GM23338 (cell line): ENCODE measurements at regions not wholly inside any gene's neighbourhood (a gene's known extent, or its start where the extent isn't known, plus 50 kb on each side); places are given as distances from the start of the nearest gene placed in this dataset.

Experiments used
- ATAC-seq: fragments of 200-7000 bp; cut with Tn5 transposase; 3 replicates; pipeline ENCODE4 v1.9.1; 2020
- DNase-seq: peaks from one replicate; pipeline ENCODE4 v3.0.0-alpha.2; 2015; ENCODE audit warnings: low spot score
- H2AFZ ChIP-seq: fragments of 200-600 bp; sonication (generic); 2 replicates; pipeline ENCODE4 v1.8.0; 2016; ENCODE audit warnings: antibody characterized with exemption, mild to moderate bottlenecking, moderate library complexity
- H3F3A ChIP-seq: fragments of 200-600 bp; sonication (generic); replicated peaks from 2 replicates; pipeline ENCODE4 v1.8.0; 2017; ENCODE audit warnings: antibody characterized with exemption, mixed run types, low read depth
- H3K27ac ChIP-seq: fragments of 200-600 bp; sonication (generic); 2 replicates; pipeline ENCODE4 v1.6.1; 2016; ENCODE audit warnings: low read depth
- H3K27me3 ChIP-seq: fragments of 200-600 bp; sonication (generic); 2 replicates; pipeline ENCODE4 v1.8.0; 2016; ENCODE audit warnings: mild to moderate bottlenecking, mixed run types, moderate library complexity; ENCODE audit not compliant: insufficient read depth
- H3K36me3 ChIP-seq: fragments of 200-600 bp; sonication (generic); 2 replicates; pipeline ENCODE4 v1.8.0; 2016; ENCODE audit warnings: mild to moderate bottlenecking; ENCODE audit not compliant: insufficient read depth
- H3K4me1 ChIP-seq: fragments of 200-600 bp; sonication (generic); 2 replicates; pipeline ENCODE4 v1.8.0; 2016; ENCODE audit warnings: mild to moderate bottlenecking, moderate library complexity; ENCODE audit not compliant: insufficient read depth
- H3K4me2 ChIP-seq: fragments of 200-600 bp; sonication (generic); 2 replicates; pipeline ENCODE4 v1.7.1; 2017; ENCODE audit warnings: mixed run types
- H3K4me3 ChIP-seq: fragments of 200-600 bp; sonication (generic); 2 replicates; pipeline ENCODE4 v1.6.1; 2016; ENCODE audit warnings: mixed run types
- H3K79me2 ChIP-seq: fragments of 200-600 bp; sonication (generic); replicated peaks from 2 replicates; pipeline ENCODE4 v1.8.0; 2017; ENCODE audit warnings: mild to moderate bottlenecking; ENCODE audit not compliant: insufficient read depth
- H3K9me2 ChIP-seq: fragments of 200-600 bp; sonication (generic); 2 replicates; pipeline ENCODE4 v1.8.0; 2017; ENCODE audit not compliant: insufficient read depth
- H4K20me1 ChIP-seq: fragments of 200-600 bp; sonication (generic); replicated peaks from 2 replicates; pipeline ENCODE4 v1.8.0; 2017; ENCODE audit warnings: mild to moderate bottlenecking; ENCODE audit not compliant: insufficient read depth
- H3K27ac Mint-ChIP-seq: 2 replicates; pipeline ENCODE4 v1.8.0; 2020; ENCODE audit warnings: inconsistent platforms, mild to moderate bottlenecking, moderate library complexity, mixed read lengths
- H3K27me3 Mint-ChIP-seq: 3 replicates; pipeline ENCODE4 v1.8.0; 2022; ENCODE audit warnings: low read depth, mild to moderate bottlenecking, moderate library complexity, mixed read lengths, inconsistent platforms; ENCODE audit not compliant: insufficient read depth, poor library complexity
- H3K36me3 Mint-ChIP-seq: 3 replicates; pipeline ENCODE4 v1.8.0; 2021; ENCODE audit warnings: low read depth, mild to moderate bottlenecking, inconsistent platforms, moderate library complexity, mixed read lengths
- H3K4me1 Mint-ChIP-seq: 3 replicates; pipeline ENCODE4 v1.8.0; 2020; ENCODE audit warnings: mild to moderate bottlenecking, inconsistent platforms, mixed read lengths
- H3K4me3 Mint-ChIP-seq: 3 replicates; pipeline ENCODE4 v1.8.0; 2021; ENCODE audit warnings: moderate library complexity, mild to moderate bottlenecking, inconsistent platforms, mixed read lengths
- H3K9me3 Mint-ChIP-seq: 3 replicates; pipeline ENCODE4 v1.8.0; 2020; ENCODE audit warnings: moderate library complexity, mild to moderate bottlenecking, inconsistent platforms, mixed read lengths
- CREB1 ChIP-seq: fragments of 250-450 bp; sonication (Bioruptor Pico); IDR thresholded peaks from 2 replicates; pipeline ENCODE4 v1.5.0; 2020; ENCODE audit warnings: low read depth, mild to moderate bottlenecking, moderate library complexity
- ETS1 ChIP-seq: IDR thresholded peaks from 2 replicates; pipeline ENCODE4 v1.6.1; 2016; ENCODE audit warnings: antibody characterized with exemption
- EZH2 ChIP-seq: fragments of 200-600 bp; sonication (generic); IDR thresholded peaks from one replicate; pipeline ENCODE4 v1.8.0; 2017; ENCODE audit warnings: antibody characterized with exemption, mild to moderate bottlenecking, low read depth; ENCODE audit not compliant: unreplicated experiment
- JUNB ChIP-seq: IDR thresholded peaks from one replicate; pipeline ENCODE4 v1.6.1; 2016; ENCODE audit warnings: antibody characterized with exemption; ENCODE audit not compliant: unreplicated experiment
- REST ChIP-seq: IDR thresholded peaks from one replicate; pipeline ENCODE4 v1.6.1; 2018; ENCODE audit warnings: antibody characterized with exemption; ENCODE audit not compliant: unreplicated experiment
- STAT1 ChIP-seq: IDR thresholded peaks from one replicate; pipeline ENCODE4 v1.6.1; 2016; ENCODE audit warnings: antibody characterized with exemption; ENCODE audit not compliant: unreplicated experiment
- ZNF114 ChIP-seq: fragments of 250-450 bp; sonication (Bioruptor Pico); IDR thresholded peaks from 2 replicates; pipeline ENCODE4 v1.5.0; 2020; ENCODE audit warnings: mild to moderate bottlenecking, moderate library complexity
- ZNF331 ChIP-seq: fragments of 250-450 bp; sonication (Bioruptor Pico); IDR thresholded peaks from 2 replicates; pipeline ENCODE4 v1.5.0; 2020; ENCODE audit warnings: low read depth, mild to moderate bottlenecking, moderate library complexity
- ZNF462 ChIP-seq: fragments of 250-450 bp; sonication (Bioruptor Pico); IDR thresholded peaks from 2 replicates; pipeline ENCODE4 v1.5.0; 2020; ENCODE audit warnings: mild to moderate bottlenecking, moderate library complexity

GRCh38 chr5:67669916-67670315 is 473.3 kb upstream of the CD180 start (continued):
- no peak for TF ChIP-seq ETS1
- no peak for TF ChIP-seq JUNB
- TF ChIP-seq ZNF114 = no peak
- TF ChIP-seq CREB1 = no peak
- TF ChIP-seq ZNF462 (CRISPR knock-in tag) = no peak
- TF ChIP-seq ZNF331 = no peak
- TF ChIP-seq EZH2 = no peak

GRCh38 chr5:67660149-67660548 is 463.6 kb upstream of the CD180 start:
- Histone ChIP-seq H3F3A (no peaks in the 10 kb centered on the region), H2AFZ (no peak overlapping the region), H3K79me2 (no peaks in the 10 kb centered on the region), H3K4me2 (no peak overlapping the region), H3K27ac (no peak overlapping the region), H3K27me3 (no peaks in the 10 kb centered on the region), H3K9me2 (no peaks in the 10 kb centered on the region; the same call in 1 of the 2 replicates), H4K20me1 (no peaks in the 10 kb centered on the region), H3K4me1 (no peaks in the 10 kb centered on the region), H3K4me3 (no peak overlapping the region), H3K36me3 (no peaks in the 10 kb centered on the region)
- H3K27ac Mint-ChIP-seq = no peak overlapping the region
- peaks cover 5% of the 10 kb centered on the region; the same call in 1 of the 3 replicates for H3K36me3 Mint-ChIP-seq
- peaks cover 2% of the 10 kb centered on the region for H3K27me3 Mint-ChIP-seq
- H3K4me1 Mint-ChIP-seq = no peaks in the 10 kb centered on the region
- ATAC-seq (no peak), DNase-seq (no peak)
- H3K4me3 Mint-ChIP-seq = no peak overlapping the region
- peaks cover 16% of the 10 kb centered on the region for H3K9me3 Mint-ChIP-seq
- no peak for TF ChIP-seq STAT1
- TF ChIP-seq REST = no peak
- TF ChIP-seq EZH2 = no peak
